ENCODE measurements at regions not wholly inside any gene's neighbourhood (a gene's known extent, or its start where the extent isn't known, plus 50 kb on each side); places are given as distances from the start of the nearest gene placed in this dataset.

- Histone ChIP-seq H3K27me3 (ENCODE audit: control insufficient read depth in 2 of 2, insufficient read depth in 2 of 2, low read length in 2 of 2) (peaks cover 2 to 3% of the 10 kb centered on the region in 2 experiments), H3K4me2 (ENCODE audit: insufficient read depth, low read length) (no peak overlapping the region), H3K36me3 (ENCODE audit: control insufficient read depth in 2 of 2, extremely low read depth in 1 of 2, insufficient read depth in 2 of 2, low read length in 2 of 2) (no peaks in the 10 kb centered on the region), H3K9ac (replicated peaks; ENCODE audit: extremely low read depth, insufficient read depth, low read length) (no peak overlapping the region), H3K79me2 (ENCODE audit: control insufficient read depth, insufficient read depth, low read length) (no peaks in the 10 kb centered on the region), H2AFZ (ENCODE audit: low read depth, low read length) (no peak overlapping the region), H4K20me1 (replicated peaks; ENCODE audit: control insufficient read depth, extremely low read depth, insufficient read depth, low read length) (no peaks in the 10 kb centered on the region), H3K9me1 (replicated peaks; ENCODE audit: control insufficient read depth, extremely low read depth, insufficient read depth, low read length) (no peaks in the 10 kb centered on the region), H3K4me1 (ENCODE audit: control insufficient read depth, extremely low read depth, insufficient read depth, low read length) (no peaks in the 10 kb centered on the region), H3K9me3 (replicated peaks; ENCODE audit: control insufficient read depth, insufficient read depth, low read length) (no peaks in the 10 kb centered on the region), H3K27ac (ENCODE audit: insufficient read depth, low read depth, low read length) (no peak overlapping the region), H3K4me3 (replicated peaks in 1 of 3; ENCODE audit: insufficient read depth in 1 of 3, low read depth in 1 of 3, low read length in 3 of 3) (no peak overlapping the region)
- ChIA-PET CTCF (interaction anchor here (1.0 kb wide), 1 partner anchor 9 kb away, joined by 3 read pairs; no protein-coding TSS in a partner anchor), POLR2A (no interaction called here)
- BruUV-seq (replicated peaks), result no TSS peak
- DNase-seq (ENCODE audit: low read depth, low spot score), result no peak
- no peak for TF ChIP-seq CTCF (IDR thresholded peaks at IDR 0.05; ENCODE audit: extremely low read depth in 1 of 2, insufficient read depth in 1 of 2, low read depth in 1 of 2, low read length in 2 of 2)
- dilution Hi-C loops (cut with MboI; ENCODE audit: extremely low pct_ligation_motif_present, low sequenced_read_pairs), result no loop called here
- no peak for FAIRE-seq
- intact Hi-C loops (cut with micrococcal nuclease), result no loop called here
Measured at GRCh38 chr10:62502995-62503613, 128.9 kb downstream of the ZNF365 start.

- POLR2A ChIA-PET, result no interaction called here
- H3K79me2 ChIP-seq (ENCODE audit: control insufficient read depth, insufficient read depth, low read length), result no peaks in the 10 kb centered on the region
- BruUV-seq (replicated peaks), result no TSS peak
- no peak for DNase-seq (ENCODE audit: low read depth, low spot score)
- no peak overlapping the region for H3K4me3 ChIP-seq (replicated peaks in 1 of 3; ENCODE audit: insufficient read depth in 1 of 3, low read depth in 1 of 3, low read length in 3 of 3)
- dilution Hi-C loops (cut with MboI; ENCODE audit: extremely low pct_ligation_motif_present, low sequenced_read_pairs) (no loop called here), intact Hi-C loops (cut with micrococcal nuclease) (no loop called here)
- H3K27me3 ChIP-seq (ENCODE audit: control insufficient read depth in 2 of 2, insufficient read depth in 2 of 2, low read length in 2 of 2), result peaks cover 2 to 3% of the 10 kb centered on the region in 2 experiments
- no peak overlapping the region for H3K4me2 ChIP-seq (ENCODE audit: insufficient read depth, low read length)
- H3K9ac ChIP-seq (replicated peaks; ENCODE audit: extremely low read depth, insufficient read depth, low read length), result no peak overlapping the region
- H2AFZ ChIP-seq (ENCODE audit: low read depth, low read length), result no peak overlapping the region
- no peak for TF ChIP-seq FOS (IDR thresholded peaks at IDR 0.05; ENCODE audit: borderline replicate concordance, insufficient read depth, low read length)
- TF ChIP-seq POLR2A (IDR thresholded peaks at IDR 0.05; ENCODE audit: low read depth, low read length), result no peak
- no peak for TF ChIP-seq POLR2AphosphoS5 (IDR thresholded peaks at IDR 0.05; ENCODE audit: insufficient read depth, low read depth, low read length)
- no peak for TF ChIP-seq JUN (IDR thresholded peaks at IDR 0.05; ENCODE audit: borderline replicate concordance, insufficient read depth, insufficient read length, low read depth)
- TF ChIP-seq CTCF (IDR thresholded peaks at IDR 0.05; ENCODE audit: extremely low read depth in 1 of 2, insufficient read depth in 1 of 2, low read depth in 1 of 2, low read length in 2 of 2), result no peak
- TF ChIP-seq EZH2 (IDR thresholded peaks at IDR 0.05; ENCODE audit: borderline replicate concordance, low read depth, low read length, severe bottlenecking), result no peak
- TF ChIP-seq MYC (IDR thresholded peaks at IDR 0.05; ENCODE audit: low read depth, low read length), result no peak
- TF ChIP-seq MAX (IDR thresholded peaks at IDR 0.05; ENCODE audit: insufficient read depth, insufficient read length), result no peak
- TF ChIP-seq GATA2 (IDR thresholded peaks at IDR 0.05; ENCODE audit: insufficient read depth, insufficient read length, low read depth, low read length), result no peak
- no peaks in the 10 kb centered on the region for H3K36me3 ChIP-seq (ENCODE audit: control insufficient read depth in 2 of 2, extremely low read depth in 1 of 2, insufficient read depth in 2 of 2, low read length in 2 of 2)
- H3K4me1 ChIP-seq (ENCODE audit: control insufficient read depth, extremely low read depth, insufficient read depth, low read length), result no peaks in the 10 kb centered on the region
- H3K9me3 ChIP-seq (replicated peaks; ENCODE audit: control insufficient read depth, insufficient read depth, low read length), result no peaks in the 10 kb centered on the region
- CTCF ChIA-PET, result no interaction called here
- no peak for FAIRE-seq
- no peaks in the 10 kb centered on the region for H3K9me1 ChIP-seq (replicated peaks; ENCODE audit: control insufficient read depth, extremely low read depth, insufficient read depth, low read length)
- no peak overlapping the region for H3K27ac ChIP-seq (ENCODE audit: insufficient read depth, low read depth, low read length)
- H4K20me1 ChIP-seq (replicated peaks; ENCODE audit: control insufficient read depth, extremely low read depth, insufficient read depth, low read length), result no peaks in the 10 kb centered on the region
Measured at GRCh38 chr10:62503872-62504271, 129.7 kb downstream of the ZNF365 start.
